MCF 10A (cell line): ENCODE measurements at regions not wholly inside any gene's neighbourhood (a gene's known extent, or its start where the extent isn't known, plus 50 kb on each side); places are given as distances from the start of the nearest gene placed in this dataset.

ENCODE experiments used
- BruUV-seq: library from RNA; stranded (reverse); fragments of 400-500 nt; replicated peaks from 2 replicates; lab custom pipeline; 2021; lab: Mats Ljungman, UMichigan
- CTCF ChIA-PET: fragments of 300-600 bp; sonication (Branson Sonifier 250); formaldehyde crosslinking; extraction: SDS; loops from one replicate; lab custom pipeline; 2021; ENCODE audit warnings: antibody characterized with exemption, inconsistent platforms; lab: Yijun Ruan, JAX
- POLR2A ChIA-PET: fragments of 300-600, 350-650 bp; sonication (Branson Sonifier 250); formaldehyde crosslinking; extraction: SDS; loops from one replicate; lab custom pipeline; 2020; ENCODE audit warnings: antibody characterized with exemption, inconsistent platforms; lab: Yijun Ruan, JAX
- DNase-seq: peaks from one replicate; pipeline ENCODE4 v3.0.0-alpha.2; 2018; ENCODE audit not compliant: unreplicated experiment
- H3K27ac Mint-ChIP-seq: one replicate; pipeline ENCODE4 v1.8.0; 2022; ENCODE audit warnings: mild to moderate bottlenecking, low read depth, mixed read lengths; ENCODE audit not compliant: unreplicated experiment
- H3K27me3 Mint-ChIP-seq: one replicate; pipeline ENCODE4 v1.8.0; 2022; ENCODE audit warnings: mixed read lengths; ENCODE audit not compliant: insufficient read depth, unreplicated experiment
- H3K36me3 Mint-ChIP-seq: one replicate; pipeline ENCODE4 v1.8.0; 2022; ENCODE audit warnings: mild to moderate bottlenecking, moderate library complexity, mixed read lengths; ENCODE audit not compliant: insufficient read depth, unreplicated experiment
- H3K4me1 Mint-ChIP-seq: one replicate; pipeline ENCODE4 v1.8.0; 2022; ENCODE audit warnings: mixed read lengths; ENCODE audit not compliant: insufficient read depth, unreplicated experiment
- H3K4me3 Mint-ChIP-seq: one replicate; pipeline ENCODE4 v1.8.0; 2022; ENCODE audit warnings: mild to moderate bottlenecking, moderate library complexity, mixed read lengths; ENCODE audit not compliant: unreplicated experiment
- H3K9me3 Mint-ChIP-seq: one replicate; pipeline ENCODE4 v1.8.0; 2022; ENCODE audit warnings: mixed read lengths; ENCODE audit not compliant: unreplicated experiment
- CTCF ChIP-seq: fragments of 200-600 bp; IDR thresholded peaks from one replicate; pipeline ENCODE4 v1.8.0; 2022; ENCODE audit warnings: antibody characterized with exemption, mild to moderate bottlenecking; ENCODE audit not compliant: unreplicated experiment
- intact Hi-C: fragments of 100-400 bp; cut with micrococcal nuclease; formaldehyde crosslinking; loops from 2 replicates; pipeline ENCODE4 v1.14.1; 2022

- Mint-ChIP-seq H3K9me3 (no peaks in the 10 kb centered on the region), H3K27me3 (peaks cover 22% of the 10 kb centered on the region), H3K27ac (no peak overlapping the region), H3K4me1 (peaks cover 5% of the 10 kb centered on the region), H3K36me3 (no peaks in the 10 kb centered on the region), H3K4me3 (no peak overlapping the region)
- no peak for TF ChIP-seq CTCF
- DNase-seq, result no peak
- BruUV-seq, result no TSS peak
- intact Hi-C loops, result no loop called here
- ChIA-PET CTCF (no interaction called here), POLR2A (no interaction called here)
These were observed 59.1 kb upstream of the SMOC2 start for GRCh38 chr6:168381726-168382458.

- intact Hi-C loops, result no loop called here
- H3K27me3 Mint-ChIP-seq, result peaks cover 11% of the 10 kb centered on the region
- POLR2A ChIA-PET, result no interaction called here
These were observed 57.7 kb upstream of the SMOC2 start for GRCh38 chr6:168383062-168383854.

GRCh38 chr6:168384045-168385036 lies 56.6 kb upstream of the SMOC2 start:
- ChIA-PET POLR2A (no interaction called here), CTCF (no interaction called here)
- Mint-ChIP-seq H3K27me3 (peaks cover 14% of the 10 kb centered on the region), H3K36me3 (no peaks in the 10 kb centered on the region), H3K27ac (no peak overlapping the region), H3K9me3 (no peaks in the 10 kb centered on the region), H3K4me3 (no peak overlapping the region), H3K4me1 (no peaks in the 10 kb centered on the region)
- no peak for DNase-seq
- no TSS peak for BruUV-seq
- intact Hi-C loops, result no loop called here
- no peak for TF ChIP-seq CTCF

More at GRCh38 chr6:168383062-168383854, 57.7 kb upstream of the SMOC2 start:
- BruUV-seq, result no TSS peak
- Mint-ChIP-seq H3K4me3 (no peak overlapping the region), H3K4me1 (no peaks in the 10 kb centered on the region), H3K36me3 (no peaks in the 10 kb centered on the region), H3K9me3 (no peaks in the 10 kb centered on the region), H3K27ac (no peak overlapping the region)
- TF ChIP-seq CTCF, result no peak
- CTCF ChIA-PET, result no interaction called here
- DNase-seq, result no peak
